Transverse colon (tissue), 4 donors: ENCODE measurements at regions not wholly inside any gene's neighbourhood (a gene's known extent, or its start where the extent isn't known, plus 50 kb on each side); places are given as distances from the start of the nearest gene placed in this dataset.

Experiments
- CTCF ChIP-seq, 5 experiments: fragments of 200-600 bp in 3 of 5; fragments of 450-650 bp in 2 of 5; sonication (generic) in 3 of 5; IDR thresholded peaks; 1 replicate in 2 of 5; 2 replicates in 3 of 5; pipeline ENCODE4 v1.5.1; 2016 to 2017; ENCODE audit warnings: antibody characterized with exemption in 5 of 5, inconsistent platforms in 3 of 5, mild to moderate bottlenecking in 2 of 5, moderate library complexity in 1 of 5
- EP300 ChIP-seq: sonication (generic); formaldehyde crosslinking; IDR thresholded peaks from one replicate; pipeline ENCODE4 v1.6.1; 2017; ENCODE audit warnings: antibody characterized with exemption, low read depth
- POLR2A ChIP-seq: fragments of 450-650 bp; IDR thresholded peaks from one replicate; pipeline ENCODE4 v1.6.1; 2016; ENCODE audit warnings: antibody characterized with exemption, mild to moderate bottlenecking, moderate library complexity
- POLR2AphosphoS5 ChIP-seq, 3 donors: sonication (generic); formaldehyde crosslinking; IDR thresholded peaks; one replicate each; pipeline ENCODE4 v1.6.1; 2016; ENCODE audit warnings: antibody characterized with exemption in 3 of 3

GRCh38 chr6:94041945-94042709 is 622.8 kb upstream of the EPHA7 start:
- TF ChIP-seq POLR2A, result no peak
- TF ChIP-seq CTCF (IDR thresholded peaks at IDR 0.05), result no peak
- TF ChIP-seq POLR2AphosphoS5 (IDR thresholded peaks at IDR 0.05), result no peak
- no peak for TF ChIP-seq EP300
